GM18502 (cell line): ENCODE measurements at regions not wholly inside any gene's neighbourhood (a gene's known extent, or its start where the extent isn't known, plus 50 kb on each side); places are given as distances from the start of the nearest gene placed in this dataset.
"Not testable (repeated sequence)": the region's sequence is repeated elsewhere in the genome, so short reads cannot be mapped to it uniquely, and the experiment has no call there.

Experiments
- ATAC-seq: cut with Tn5 transposase; IDR thresholded peaks from one replicate; pipeline ENCODE4 v1.9.1; 2021; ENCODE audit warnings: mild to moderate bottlenecking; ENCODE audit not compliant: unreplicated experiment, poor library complexity

- ATAC-seq, result no peak
Measured at GRCh38 chr16:61042737-61043136, 993.5 kb downstream of the CDH8 start.

GRCh38 chr16:61030616-61031015 lies 1005.6 kb downstream of the CDH8 start:
- ATAC-seq, result no peak

GRCh38 chr16:61024180-61024900 lies 1011.9 kb downstream of the CDH8 start:
- ATAC-seq, result no peak

GRCh38 chr16:61014869-61015268 lies 1021.4 kb downstream of the CDH8 start:
- ATAC-seq, result no peak

GRCh38 chr16:61007694-61008093 lies 1028.5 kb downstream of the CDH8 start:
- no peak for ATAC-seq

- no peak for ATAC-seq
Measured at GRCh38 chr16:61005952-61006351, 1030.3 kb downstream of the CDH8 start.

- no peak for ATAC-seq
Measured at GRCh38 chr16:61002479-61003204, 1033.6 kb downstream of the CDH8 start.

- no peak for ATAC-seq
Measured at GRCh38 chr16:60991886-60992285, 1044.4 kb downstream of the CDH8 start.

- no peak for ATAC-seq
Measured at GRCh38 chr16:60989592-60989991, 1046.6 kb downstream of the CDH8 start.

GRCh38 chr16:60979119-60979518 lies 1057.1 kb downstream of the CDH8 start:
- ATAC-seq, result no peak

- ATAC-seq, result no peak
Measured at GRCh38 chr16:60949800-60950199, 1086.4 kb downstream of the CDH8 start.

GRCh38 chr16:60945225-60945624 lies 1091.0 kb downstream of the CDH8 start:
- ATAC-seq, result no peak

- not testable (repeated sequence) for ATAC-seq
Measured at GRCh38 chr16:60936189-60936588, 1100.0 kb downstream of the CDH8 start.

- no peak for ATAC-seq
Measured at GRCh38 chr16:60932600-60932999, 1103.6 kb downstream of the CDH8 start.

- ATAC-seq, result no peak
Measured at GRCh38 chr16:60930291-60930690, 1105.9 kb downstream of the CDH8 start.

GRCh38 chr16:60922920-60923319 lies 1113.3 kb downstream of the CDH8 start:
- ATAC-seq, result no peak

- ATAC-seq, result no peak
Measured at GRCh38 chr16:60914334-60914733, 1121.9 kb downstream of the CDH8 start.

GRCh38 chr16:60907645-60908044 lies 1128.6 kb downstream of the CDH8 start:
- ATAC-seq, result no peak

GRCh38 chr16:60905811-60906210 lies 1130.4 kb downstream of the CDH8 start:
- ATAC-seq, result no peak

- no peak for ATAC-seq
Measured at GRCh38 chr16:60902114-60902513, 1134.1 kb downstream of the CDH8 start.

- no peak for ATAC-seq
Measured at GRCh38 chr16:60882816-60883215, 1153.4 kb downstream of the CDH8 start.

GRCh38 chr16:60852635-60853034 lies 1183.6 kb downstream of the CDH8 start:
- ATAC-seq, result no peak
